Glutamatergic neuron (in vitro differentiated cells): ENCODE measurements at regions not wholly inside any gene's neighbourhood (a gene's known extent, or its start where the extent isn't known, plus 50 kb on each side); places are given as distances from the start of the nearest gene placed in this dataset.
A peak's percentile ranks its signal among the peaks of the same experiment; 100 is the strongest.

Experiments used
- DNase-seq: peaks from one replicate; pipeline ENCODE4 v3.0.0; 2022
- H3K27ac Mint-ChIP-seq: one replicate; pipeline ENCODE4 v1.8.0; 2020; ENCODE audit warnings: mild to moderate bottlenecking, mixed read lengths, inconsistent platforms; ENCODE audit not compliant: unreplicated experiment
- H3K27me3 Mint-ChIP-seq: one replicate; pipeline ENCODE4 v1.8.0; 2020; ENCODE audit warnings: mild to moderate bottlenecking, moderate library complexity, mixed read lengths, inconsistent platforms; ENCODE audit not compliant: unreplicated experiment
- H3K36me3 Mint-ChIP-seq: one replicate; pipeline ENCODE4 v1.8.0; 2020; ENCODE audit warnings: mild to moderate bottlenecking, mixed read lengths, inconsistent platforms; ENCODE audit not compliant: unreplicated experiment
- H3K4me1 Mint-ChIP-seq: one replicate; pipeline ENCODE4 v1.8.0; 2020; ENCODE audit warnings: mild to moderate bottlenecking, low read depth, mixed read lengths, inconsistent platforms; ENCODE audit not compliant: unreplicated experiment
- H3K4me3 Mint-ChIP-seq: one replicate; pipeline ENCODE4 v1.8.0; 2020; ENCODE audit warnings: mild to moderate bottlenecking, mixed read lengths, inconsistent platforms; ENCODE audit not compliant: unreplicated experiment
- H3K9me3 Mint-ChIP-seq: one replicate; pipeline ENCODE4 v1.8.0; 2020; ENCODE audit warnings: mild to moderate bottlenecking, moderate library complexity, mixed read lengths, inconsistent platforms; ENCODE audit not compliant: unreplicated experiment
- CTCF ChIP-seq: fragments of 200-600 bp; sonication (generic); IDR thresholded peaks from one replicate; pipeline ENCODE4 v1.5.0; 2021; ENCODE audit not compliant: partially characterized antibody, unreplicated experiment

- no peak overlapping the region for H3K4me3 Mint-ChIP-seq
- H3K36me3 Mint-ChIP-seq = no peaks in the 10 kb centered on the region
- H3K27ac Mint-ChIP-seq = no peak overlapping the region
- H3K9me3 Mint-ChIP-seq = no peaks in the 10 kb centered on the region
- no peak for DNase-seq
- TF ChIP-seq CTCF = no peak
- no peaks in the 10 kb centered on the region for H3K27me3 Mint-ChIP-seq
- no peaks in the 10 kb centered on the region for H3K4me1 Mint-ChIP-seq
Measured at GRCh38 chr12:78641837-78642423, 222.6 kb upstream of the SYT1 start.

- TF ChIP-seq CTCF = no peak
- H3K4me3 Mint-ChIP-seq = no peak overlapping the region
- DNase-seq = no peak
- H3K27me3 Mint-ChIP-seq = no peaks in the 10 kb centered on the region
- H3K4me1 Mint-ChIP-seq = no peaks in the 10 kb centered on the region
- H3K36me3 Mint-ChIP-seq = no peaks in the 10 kb centered on the region
- H3K9me3 Mint-ChIP-seq = no peaks in the 10 kb centered on the region
- peak overlapping the region; percentile 52 for H3K27ac Mint-ChIP-seq
Measured at GRCh38 chr12:78645956-78646355, 218.6 kb upstream of the SYT1 start.

- Mint-ChIP-seq H3K27ac (no peak overlapping the region), H3K4me3 (no peak overlapping the region), H3K36me3 (no peaks in the 10 kb centered on the region), H3K27me3 (no peaks in the 10 kb centered on the region), H3K9me3 (no peaks in the 10 kb centered on the region), H3K4me1 (no peaks in the 10 kb centered on the region)
- DNase-seq = no peak
- TF ChIP-seq CTCF = no peak
Measured at GRCh38 chr12:78651755-78652154, 212.8 kb upstream of the SYT1 start.

- Mint-ChIP-seq H3K27ac (no peak overlapping the region), H3K27me3 (peaks cover 1% of the 10 kb centered on the region), H3K4me3 (no peak overlapping the region), H3K4me1 (no peaks in the 10 kb centered on the region), H3K9me3 (no peaks in the 10 kb centered on the region), H3K36me3 (no peaks in the 10 kb centered on the region)
- no peak for TF ChIP-seq CTCF
- no peak for DNase-seq
Measured at GRCh38 chr12:78666584-78666983, 198.0 kb upstream of the SYT1 start.

- H3K27ac Mint-ChIP-seq = no peak overlapping the region
- no peak for TF ChIP-seq CTCF
- peaks cover 10% of the 10 kb centered on the region for H3K4me1 Mint-ChIP-seq
- peaks cover 1% of the 10 kb centered on the region for H3K9me3 Mint-ChIP-seq
- no peaks in the 10 kb centered on the region for H3K36me3 Mint-ChIP-seq
- DNase-seq = no peak
- peaks cover 1% of the 10 kb centered on the region for H3K27me3 Mint-ChIP-seq
- no peak overlapping the region for H3K4me3 Mint-ChIP-seq
Measured at GRCh38 chr12:78671295-78671694, 193.3 kb upstream of the SYT1 start.
